Endodermal cell (in vitro differentiated cells): ENCODE measurements at regions not wholly inside any gene's neighbourhood (a gene's known extent, or its start where the extent isn't known, plus 50 kb on each side); places are given as distances from the start of the nearest gene placed in this dataset.

Source experiments
- DNase-seq: peaks from one replicate; pipeline ENCODE4 v3.0.0-alpha.2; 2017
- H3K27ac ChIP-seq: 2 replicates; pipeline ENCODE4 v1.5.1; 2013; ENCODE audit warnings: mild to moderate bottlenecking, low read depth, low read length, moderate library complexity
- H3K27me3 ChIP-seq: 2 replicates; pipeline ENCODE4 v1.6.1; 2013; ENCODE audit warnings: mild to moderate bottlenecking, low read length, moderate library complexity; ENCODE audit not compliant: insufficient read depth, control insufficient read depth, poor library complexity, severe bottlenecking
- H3K36me3 ChIP-seq: 2 replicates; pipeline ENCODE4 v1.7.0; 2013; ENCODE audit warnings: mild to moderate bottlenecking, low read length, moderate library complexity; ENCODE audit not compliant: control insufficient read depth, insufficient read depth
- H3K4me1 ChIP-seq: one replicate; pipeline ENCODE4 v1.7.0; 2013; ENCODE audit warnings: low read length; ENCODE audit not compliant: control insufficient read depth, insufficient read depth
- H3K4me3 ChIP-seq: 2 replicates; pipeline ENCODE4 v1.5.1; 2013; ENCODE audit warnings: mild to moderate bottlenecking, low read length, moderate library complexity
- H3K9ac ChIP-seq: 2 replicates; pipeline ENCODE4 v1.6.1; 2013; ENCODE audit warnings: mild to moderate bottlenecking, low read length, moderate library complexity; ENCODE audit not compliant: poor library complexity, severe bottlenecking; ENCODE audit errors: extremely low read depth
- H3K9me3 ChIP-seq: 2 replicates; pipeline ENCODE4 v1.6.1; 2013; ENCODE audit warnings: mild to moderate bottlenecking, low read length, moderate library complexity; ENCODE audit not compliant: control insufficient read depth
- H3K27ac Mint-ChIP-seq: 2 replicates; pipeline ENCODE4 v1.8.0; 2020; ENCODE audit warnings: mixed read lengths
- H3K27me3 Mint-ChIP-seq: 2 replicates; pipeline ENCODE4 v1.8.0; 2021; ENCODE audit warnings: mild to moderate bottlenecking, mixed read lengths; ENCODE audit not compliant: insufficient read depth
- H3K36me3 Mint-ChIP-seq: 2 replicates; pipeline ENCODE4 v1.8.0; 2020; ENCODE audit warnings: low read depth, mixed read lengths
- H3K4me1 Mint-ChIP-seq: 2 replicates; pipeline ENCODE4 v1.8.0; 2020; ENCODE audit warnings: mixed read lengths
- H3K4me3 Mint-ChIP-seq: 2 replicates; pipeline ENCODE4 v1.8.0; 2020; ENCODE audit warnings: mild to moderate bottlenecking, moderate library complexity, mixed read lengths
- H3K9me3 Mint-ChIP-seq: 2 replicates; pipeline ENCODE4 v1.8.0; 2020; ENCODE audit warnings: mild to moderate bottlenecking, mixed read lengths
- WGBS, 2 experiments: methylation state at CpG; one replicate each; pipeline versions ENCODE4 v1.1.5 to v1.1.7; 2013; ENCODE audit warnings: missing lambda C conversion rate in 2 of 2, mixed read lengths in 1 of 2; ENCODE audit not compliant: insufficient coverage in 1 of 2, insufficient read length in 1 of 2; 5-methylcytosine and 5-hydroxymethylcytosine counted together
- TF ChIP-seq, protein P1 (sequence below): fragments of 200-600 bp; sonication (generic); conservative IDR thresholded peaks from 2 replicates; pipeline ENCODE4 v1.5.0; 2021; ENCODE audit warnings: antibody characterized with exemption, mild to moderate bottlenecking

DNA sequence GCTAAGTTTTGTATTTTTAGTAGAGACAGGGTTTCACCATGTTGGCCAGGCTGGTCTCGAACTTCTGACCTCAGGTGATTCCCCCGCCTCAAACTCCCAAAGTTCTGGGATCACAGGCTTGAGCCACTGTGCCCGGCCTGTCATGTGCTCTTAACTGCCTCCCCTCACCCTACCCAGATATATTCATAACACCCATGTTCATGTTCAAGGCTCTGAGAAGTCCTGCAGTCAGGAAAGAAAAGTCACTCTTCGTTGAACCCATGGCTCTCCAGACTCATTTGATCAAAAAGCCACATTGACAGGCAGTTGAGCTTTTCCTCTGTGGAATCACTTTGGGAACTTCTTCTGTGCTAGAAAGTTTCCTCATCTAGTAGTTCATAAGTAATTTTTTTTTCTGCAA lies 545.5 kb upstream of the TBX3 start:
- WGBS, 2 experiments = 92 to 100% methylated on average over 4 of the region's 4 CpGs
- TF ChIP-seq, protein P1, sequence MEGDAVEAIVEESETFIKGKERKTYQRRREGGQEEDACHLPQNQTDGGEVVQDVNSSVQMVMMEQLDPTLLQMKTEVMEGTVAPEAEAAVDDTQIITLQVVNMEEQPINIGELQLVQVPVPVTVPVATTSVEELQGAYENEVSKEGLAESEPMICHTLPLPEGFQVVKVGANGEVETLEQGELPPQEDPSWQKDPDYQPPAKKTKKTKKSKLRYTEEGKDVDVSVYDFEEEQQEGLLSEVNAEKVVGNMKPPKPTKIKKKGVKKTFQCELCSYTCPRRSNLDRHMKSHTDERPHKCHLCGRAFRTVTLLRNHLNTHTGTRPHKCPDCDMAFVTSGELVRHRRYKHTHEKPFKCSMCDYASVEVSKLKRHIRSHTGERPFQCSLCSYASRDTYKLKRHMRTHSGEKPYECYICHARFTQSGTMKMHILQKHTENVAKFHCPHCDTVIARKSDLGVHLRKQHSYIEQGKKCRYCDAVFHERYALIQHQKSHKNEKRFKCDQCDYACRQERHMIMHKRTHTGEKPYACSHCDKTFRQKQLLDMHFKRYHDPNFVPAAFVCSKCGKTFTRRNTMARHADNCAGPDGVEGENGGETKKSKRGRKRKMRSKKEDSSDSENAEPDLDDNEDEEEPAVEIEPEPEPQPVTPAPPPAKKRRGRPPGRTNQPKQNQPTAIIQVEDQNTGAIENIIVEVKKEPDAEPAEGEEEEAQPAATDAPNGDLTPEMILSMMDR = no peak
- no peak for DNase-seq

DNA sequence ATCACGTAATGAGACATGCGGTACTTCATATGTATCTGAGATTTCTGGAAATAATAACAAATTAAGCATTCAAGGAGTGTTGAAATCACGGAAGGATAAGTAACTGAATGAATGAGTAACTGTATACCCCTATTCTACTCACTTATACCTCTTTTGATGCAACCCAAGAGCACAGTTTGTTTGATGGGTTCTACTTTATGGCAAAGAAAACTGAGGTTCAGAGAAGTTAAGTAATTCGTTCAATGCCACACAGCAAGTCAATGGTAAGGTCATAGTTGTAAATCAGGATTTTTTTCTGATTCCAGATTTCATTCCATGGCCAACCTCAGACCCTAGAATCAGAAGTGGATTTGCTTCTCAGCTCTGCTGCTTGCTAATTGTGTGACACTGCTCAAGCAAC lies 544.5 kb upstream of the TBX3 start:
- H3K36me3 ChIP-seq = no peaks in the 10 kb centered on the region
- H3K27ac ChIP-seq = no peak overlapping the region
- no peaks in the 10 kb centered on the region for H3K4me1 ChIP-seq
- Mint-ChIP-seq H3K27me3 (peaks cover 2% of the 10 kb centered on the region), H3K4me3 (no peak overlapping the region), H3K36me3 (no peaks in the 10 kb centered on the region), H3K4me1 (peaks cover 11% of the 10 kb centered on the region), H3K27ac (no peak overlapping the region), H3K9me3 (no peaks in the 10 kb centered on the region)
- no peak overlapping the region for H3K9ac ChIP-seq
- DNase-seq = no peak
- no peaks in the 10 kb centered on the region for H3K27me3 ChIP-seq
- WGBS, 2 experiments = 86% methylated on average over 3 of the region's 4 CpGs; no CpG with 5 or more reads in 1 of the 2 experiments
- TF ChIP-seq, protein P1 = no peak
- no peaks in the 10 kb centered on the region for H3K9me3 ChIP-seq
- no peak overlapping the region for H3K4me3 ChIP-seq

More for the DNA sequence above, 545.5 kb upstream of the TBX3 start:
- H3K4me1 ChIP-seq = no peaks in the 10 kb centered on the region
- Mint-ChIP-seq H3K4me3 (no peak overlapping the region), H3K36me3 (no peaks in the 10 kb centered on the region), H3K4me1 (peaks cover 13% of the 10 kb centered on the region), H3K9me3 (no peaks in the 10 kb centered on the region), H3K27ac (no peak overlapping the region), H3K27me3 (peaks cover 2% of the 10 kb centered on the region)
- no peaks in the 10 kb centered on the region for H3K36me3 ChIP-seq
- H3K27ac ChIP-seq = no peak overlapping the region
- H3K27me3 ChIP-seq = no peaks in the 10 kb centered on the region
- H3K9me3 ChIP-seq = no peaks in the 10 kb centered on the region
- H3K9ac ChIP-seq = no peak overlapping the region
- no peak overlapping the region for H3K4me3 ChIP-seq

DNA sequence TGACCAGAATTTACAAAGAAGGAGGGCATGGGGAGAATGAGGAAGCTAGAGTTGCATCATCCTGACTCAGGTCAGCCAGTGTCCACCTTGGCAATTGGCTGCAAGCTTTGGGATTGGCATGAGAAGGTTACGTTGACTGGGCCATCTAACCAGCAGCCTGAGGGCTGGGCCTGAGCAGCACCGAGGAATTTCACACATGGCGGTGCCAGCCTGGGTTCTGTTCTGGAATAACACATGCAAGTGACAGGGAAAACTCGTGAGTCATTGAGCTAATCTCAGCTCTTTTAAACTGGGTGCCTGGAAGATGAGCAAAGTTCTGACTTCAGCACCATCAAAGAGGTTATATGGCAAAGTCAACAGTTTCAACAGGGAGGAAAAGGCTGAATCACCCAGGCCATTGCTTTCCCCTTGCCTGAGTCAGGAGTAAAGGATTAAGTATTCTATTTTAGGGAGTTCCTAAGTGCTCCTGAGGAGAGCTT lies 543.2 kb upstream of the TBX3 start:
- Mint-ChIP-seq H3K27ac (no peak overlapping the region), H3K36me3 (no peaks in the 10 kb centered on the region), H3K4me1 (peaks cover 11% of the 10 kb centered on the region), H3K9me3 (no peaks in the 10 kb centered on the region), H3K4me3 (no peak overlapping the region), H3K27me3 (peaks cover 2% of the 10 kb centered on the region)
- no peak overlapping the region for H3K9ac ChIP-seq
- no peaks in the 10 kb centered on the region for H3K9me3 ChIP-seq
- H3K27me3 ChIP-seq = no peaks in the 10 kb centered on the region
- no peaks in the 10 kb centered on the region for H3K36me3 ChIP-seq
- no peak overlapping the region for H3K27ac ChIP-seq
- WGBS, 2 experiments = 84 to 88% methylated on average over 4 of the region's 4 CpGs
- TF ChIP-seq, protein P1 = no peak
- H3K4me1 ChIP-seq = no peaks in the 10 kb centered on the region
- H3K4me3 ChIP-seq = no peak overlapping the region
- peak; percentile 78 for DNase-seq
